HG03342 (cell line): ENCODE measurements at regions not wholly inside any gene's neighbourhood (a gene's known extent, or its start where the extent isn't known, plus 50 kb on each side); places are given as distances from the start of the nearest gene placed in this dataset.
"Not testable (repeated sequence)": the region's sequence is repeated elsewhere in the genome, so short reads cannot be mapped to it uniquely, and the experiment has no call there.

ENCODE experiments used
- ATAC-seq: cut with Tn5 transposase; IDR thresholded peaks from one replicate; pipeline ENCODE4 v1.9.1; 2021; ENCODE audit warnings: mild to moderate bottlenecking, moderate library complexity; ENCODE audit not compliant: unreplicated experiment

DNA sequence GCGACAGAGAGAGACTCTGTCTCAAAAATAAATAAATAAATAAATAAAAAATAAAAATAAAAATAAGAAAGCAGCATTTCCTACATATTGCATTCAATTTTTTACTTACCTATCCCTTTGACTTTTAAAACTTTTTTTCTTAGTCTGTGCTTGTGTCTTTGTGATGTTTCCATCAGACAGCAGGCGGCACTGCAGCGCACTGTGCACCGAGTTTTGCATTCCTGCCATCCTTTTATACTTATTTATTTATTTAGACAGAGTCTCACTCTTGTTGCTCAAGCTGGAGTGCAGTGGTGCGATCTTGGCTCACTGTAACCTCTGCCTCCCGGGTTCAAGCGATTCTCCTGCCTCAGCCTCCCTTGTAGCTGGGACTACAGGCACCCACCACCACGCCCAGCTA lies 203.9 kb downstream of the SPATA31A1 start:
- not testable (repeated sequence) for ATAC-seq

GRCh38 chr9:39566782-39567181 lies 211.3 kb downstream of the SPATA31A1 start:
- ATAC-seq, result not testable (repeated sequence)

DNA sequence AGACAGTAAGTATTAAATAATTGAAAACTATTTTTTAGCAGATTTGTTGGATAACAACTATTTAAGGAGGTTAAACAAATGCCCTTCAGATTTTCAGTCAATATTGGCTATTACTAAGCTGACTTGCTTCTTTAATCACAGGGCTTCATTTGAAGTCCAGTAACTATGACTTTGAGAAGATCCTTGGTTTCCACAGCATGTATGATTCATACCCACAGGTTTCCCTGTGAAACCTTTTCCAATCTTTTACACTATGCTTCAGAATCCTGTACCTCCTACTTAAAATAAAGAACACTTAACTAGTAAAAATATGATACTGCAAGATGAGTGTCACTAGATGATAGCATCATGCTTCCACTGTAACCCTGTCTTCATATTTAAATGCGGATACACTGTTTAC lies 211.9 kb downstream of the SPATA31A1 start:
- not testable (repeated sequence) for ATAC-seq

- ATAC-seq, result not testable (repeated sequence)
These were observed 213.4 kb downstream of the SPATA31A1 start for GRCh38 chr9:39568900-39569299.

- not testable (repeated sequence) for ATAC-seq
These were observed 217.9 kb downstream of the SPATA31A1 start for GRCh38 chr9:39573024-39574022.

GRCh38 chr9:39579000-39579399 lies 223.5 kb downstream of the SPATA31A1 start:
- ATAC-seq, result not testable (repeated sequence)

DNA sequence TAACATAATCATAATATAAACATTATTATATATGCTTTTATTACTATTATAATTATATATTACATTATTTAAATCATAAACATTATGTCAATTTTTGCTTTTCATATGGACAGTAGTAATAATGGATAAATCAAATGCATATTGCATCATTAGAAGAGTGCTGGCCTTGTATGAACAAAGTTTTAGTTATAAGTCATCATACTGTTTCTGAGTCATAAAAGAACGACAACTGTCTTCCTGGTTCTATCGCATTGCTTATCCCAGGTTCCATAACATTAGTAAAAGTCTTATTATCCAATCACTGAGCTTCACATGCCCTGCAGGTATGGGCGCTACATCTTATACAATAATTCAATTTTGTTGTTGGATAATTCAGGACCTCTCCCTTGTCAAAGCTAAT lies 225.8 kb downstream of the SPATA31A1 start:
- not testable (repeated sequence) for ATAC-seq

DNA sequence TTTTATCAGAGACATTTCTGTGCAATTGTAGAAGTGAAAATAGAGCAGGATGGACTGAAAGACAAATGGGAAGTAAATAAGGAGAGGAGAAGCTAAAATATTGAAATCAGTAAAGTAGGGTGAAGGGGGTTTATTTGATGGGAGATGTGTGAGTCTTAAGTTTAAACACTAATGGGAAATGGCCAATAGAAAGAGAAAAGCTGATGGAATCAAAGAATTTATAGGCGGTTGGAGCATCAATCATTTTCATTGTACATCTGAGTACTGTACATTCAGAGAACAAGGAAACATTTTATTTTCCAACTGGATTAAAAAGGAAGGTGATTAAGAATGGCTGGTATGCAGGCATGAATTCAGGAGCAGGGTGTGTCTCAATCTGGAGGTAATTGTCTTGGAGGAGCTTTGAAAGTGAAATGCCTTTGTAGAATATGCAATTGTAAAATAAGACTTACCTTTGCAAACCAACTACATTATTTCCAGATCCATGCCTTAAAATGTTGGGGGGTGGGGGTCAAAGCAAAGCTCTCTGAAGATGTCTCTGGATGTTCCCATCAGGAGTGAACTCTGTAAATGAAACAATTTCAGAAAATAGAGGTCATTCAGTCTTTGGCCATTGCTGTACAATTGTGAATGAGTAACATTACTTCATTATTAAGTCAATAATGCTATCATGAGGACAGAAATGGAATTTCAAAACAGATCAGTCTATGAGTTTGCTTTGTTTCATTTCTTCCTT lies 227.4 kb downstream of the SPATA31A1 start:
- not testable (repeated sequence) for ATAC-seq

- not testable (repeated sequence) for ATAC-seq
These were observed 227.9 kb downstream of the SPATA31A1 start for GRCh38 chr9:39583413-39583747.

DNA sequence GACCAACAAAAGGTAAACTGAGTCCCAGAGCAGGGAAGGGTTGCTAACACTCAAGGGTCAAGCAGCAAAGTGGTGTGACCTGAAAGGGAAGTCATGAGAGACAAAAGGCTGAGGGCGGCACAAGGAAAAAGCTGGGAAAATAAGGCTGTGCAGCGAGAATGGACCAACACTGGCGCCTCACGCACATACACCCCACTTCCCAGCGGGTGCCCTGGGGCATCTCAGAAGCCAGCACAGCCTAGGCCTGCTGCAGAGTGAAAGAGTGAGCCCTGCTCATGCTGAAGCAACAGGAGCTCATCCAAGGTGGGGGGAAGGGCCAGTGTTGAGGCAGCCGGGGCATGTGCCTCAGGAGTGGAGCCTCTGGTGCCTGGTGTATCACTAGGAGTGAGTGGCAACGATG lies 229.8 kb downstream of the SPATA31A1 start:
- not testable (repeated sequence) for ATAC-seq

- no peak for ATAC-seq
These were observed 232.5 kb downstream of the SPATA31A1 start for GRCh38 chr9:39587844-39588499.

DNA sequence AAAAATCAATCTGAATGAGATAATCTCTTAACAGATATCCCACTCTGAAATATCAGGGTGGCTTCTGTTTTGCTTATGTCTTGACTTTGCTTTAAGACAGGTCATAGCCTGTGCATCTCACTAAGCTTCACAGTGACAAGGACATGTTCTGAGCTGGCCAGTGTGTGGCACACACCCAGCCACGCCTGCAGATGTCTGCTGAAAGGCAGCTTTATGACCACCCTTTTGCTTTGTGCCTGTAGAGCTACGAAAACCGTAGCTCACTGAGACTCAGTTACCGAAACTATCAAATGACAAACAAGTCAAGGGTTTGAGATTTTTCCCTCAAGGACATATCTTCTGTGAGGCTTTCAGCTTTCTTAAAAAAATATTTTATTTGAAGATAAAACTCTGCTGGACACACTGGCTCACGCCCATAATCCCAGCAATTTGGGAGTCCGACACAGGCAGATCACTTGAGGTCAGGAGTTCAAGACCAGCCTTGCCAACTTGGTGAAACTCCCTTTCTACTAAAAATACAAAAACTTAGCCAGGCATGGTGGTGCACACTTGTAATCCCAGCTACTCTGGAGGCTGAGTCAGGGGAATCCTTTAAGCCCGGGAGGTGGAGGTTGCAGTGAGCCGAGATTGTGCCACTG lies 233.2 kb downstream of the SPATA31A1 start:
- no peak for ATAC-seq

DNA sequence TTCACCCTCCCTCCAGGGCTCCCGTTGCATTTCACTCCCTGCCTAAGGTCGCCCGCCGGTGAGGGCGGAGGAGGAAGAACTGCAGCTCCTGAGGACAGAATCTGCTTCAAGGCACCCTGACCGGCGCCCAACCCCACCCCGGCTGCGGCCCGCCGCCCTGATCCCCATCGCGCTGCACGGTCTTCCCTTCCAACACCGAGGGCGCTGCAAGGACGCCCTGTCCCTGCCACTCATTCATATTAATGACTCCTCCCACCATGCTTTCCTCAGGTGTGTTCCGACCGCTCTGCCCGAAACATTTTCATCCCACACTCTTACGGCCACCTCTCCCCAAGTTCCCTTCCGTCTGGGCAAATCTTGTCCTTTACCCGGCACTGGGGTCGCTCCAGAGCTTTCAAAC lies 248.6 kb downstream of the SPATA31A1 start:
- ATAC-seq, result not testable (repeated sequence)

DNA sequence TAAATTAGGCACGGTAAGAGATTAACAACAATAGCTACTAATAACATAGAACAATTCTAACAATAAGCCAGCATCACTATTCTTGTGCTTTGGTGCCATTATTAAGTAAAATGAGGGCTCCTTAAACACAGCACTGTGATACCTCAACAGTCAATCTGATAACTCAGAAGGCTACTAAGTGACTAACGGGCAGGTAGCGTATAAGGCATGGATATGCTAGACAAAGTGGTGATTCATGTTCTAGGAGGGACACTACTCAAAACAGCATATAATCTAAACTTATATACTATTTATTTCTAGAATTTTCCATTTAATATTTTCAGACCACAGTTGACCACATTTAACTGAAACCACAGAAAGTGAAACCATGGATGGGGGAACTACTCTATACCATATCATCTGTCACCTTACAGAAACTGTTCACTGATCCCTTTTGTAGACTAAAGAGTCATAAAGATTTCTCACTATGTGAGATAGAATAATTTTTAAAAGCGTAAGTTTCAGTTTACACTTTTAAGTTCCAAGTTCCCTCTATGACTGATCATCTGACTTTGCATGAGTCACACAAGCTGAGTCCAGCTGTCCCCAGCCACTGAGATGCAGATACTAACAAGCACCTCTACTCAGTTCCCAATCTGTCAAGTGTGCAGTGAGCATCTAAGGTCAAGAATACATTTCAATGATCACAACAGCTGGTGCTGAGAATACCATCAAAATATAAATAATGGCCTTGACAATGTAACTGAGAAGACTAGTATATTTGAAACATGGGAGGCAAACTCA lies 256.2 kb downstream of the SPATA31A1 start:
- peak; percentile 96 for ATAC-seq

GRCh38 chr9:39616480-39616879 lies 261.0 kb downstream of the SPATA31A1 start:
- ATAC-seq, result not testable (repeated sequence)

DNA sequence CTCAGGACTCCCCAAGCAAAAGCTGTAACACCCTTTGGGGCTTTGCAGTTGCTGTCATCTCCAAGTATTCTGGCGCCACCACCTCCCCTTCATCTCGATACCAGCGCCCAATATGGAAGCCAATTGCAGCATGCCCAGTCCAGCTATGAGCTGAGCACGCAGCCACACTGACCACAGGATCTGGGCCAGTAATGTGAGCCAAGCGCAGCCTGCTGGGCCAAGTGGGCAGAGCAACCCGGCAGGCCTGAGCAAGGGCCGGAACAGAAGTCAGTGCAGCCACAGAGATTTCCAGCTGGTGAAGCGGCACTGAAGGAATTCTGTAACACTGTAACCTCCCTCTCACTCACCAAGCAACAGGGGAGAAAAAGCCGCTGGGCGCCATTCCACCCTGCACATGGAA lies 268.6 kb downstream of the SPATA31A1 start:
- ATAC-seq, result not testable (repeated sequence)

DNA sequence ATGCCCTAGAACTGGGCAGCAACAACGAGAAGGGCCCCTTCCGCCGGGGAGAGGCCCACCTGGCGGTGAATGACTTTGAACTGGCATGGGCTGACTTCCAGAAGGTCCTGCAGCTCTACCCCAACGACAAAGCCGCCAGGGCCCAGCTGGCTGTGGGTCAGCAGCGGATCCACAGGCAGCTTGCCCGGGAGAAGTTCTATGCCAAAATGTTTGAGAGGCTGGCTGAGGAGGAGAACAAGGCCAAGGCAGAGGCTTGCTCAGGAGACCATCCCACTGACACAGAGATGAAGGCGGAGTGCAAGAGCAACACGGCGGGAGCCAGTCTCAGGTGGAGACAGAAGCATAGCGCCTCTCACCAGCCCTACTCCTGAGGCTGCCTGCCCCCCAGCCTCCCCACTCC lies 276.6 kb downstream of the SPATA31A1 start:
- not testable (repeated sequence) for ATAC-seq

- not testable (repeated sequence) for ATAC-seq
These were observed 293.6 kb downstream of the SPATA31A1 start for GRCh38 chr9:39649029-39649428.

DNA sequence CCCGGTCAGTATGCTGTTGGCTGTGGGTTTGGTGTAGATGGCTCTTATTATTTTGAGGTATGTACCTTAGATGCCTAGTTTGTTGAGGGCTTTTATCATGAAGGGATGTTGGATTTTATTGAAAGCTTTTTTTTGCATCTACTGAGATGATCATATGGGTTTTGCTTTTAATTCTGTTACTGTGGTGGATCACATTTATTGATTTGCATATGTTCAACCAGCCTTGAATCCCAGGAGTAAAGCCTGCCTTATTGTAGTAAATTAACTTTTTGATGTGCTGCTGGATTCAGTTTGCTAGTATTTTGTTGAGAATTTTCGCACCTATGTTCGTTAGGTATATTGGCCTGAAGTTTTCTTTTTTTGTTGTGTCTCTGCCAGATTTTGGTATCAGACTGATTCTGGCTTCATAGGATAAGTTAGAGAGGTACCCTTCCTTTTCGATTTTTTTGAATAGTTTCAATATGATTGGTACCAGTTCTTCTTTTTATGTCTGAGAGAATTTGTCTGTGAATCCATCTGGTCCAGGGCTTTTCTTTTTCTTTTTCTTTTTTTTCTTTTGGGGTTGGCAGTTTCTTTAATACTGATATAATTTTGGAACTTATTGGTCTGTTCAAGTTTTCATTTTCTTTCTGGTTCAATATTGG lies 301.6 kb downstream of the SPATA31A1 start:
- ATAC-seq, result peak; percentile 72
